ENCODE measurements at regions not wholly inside any gene's neighbourhood (a gene's known extent, or its start where the extent isn't known, plus 50 kb on each side); places are given as distances from the start of the nearest gene placed in this dataset.

DNA sequence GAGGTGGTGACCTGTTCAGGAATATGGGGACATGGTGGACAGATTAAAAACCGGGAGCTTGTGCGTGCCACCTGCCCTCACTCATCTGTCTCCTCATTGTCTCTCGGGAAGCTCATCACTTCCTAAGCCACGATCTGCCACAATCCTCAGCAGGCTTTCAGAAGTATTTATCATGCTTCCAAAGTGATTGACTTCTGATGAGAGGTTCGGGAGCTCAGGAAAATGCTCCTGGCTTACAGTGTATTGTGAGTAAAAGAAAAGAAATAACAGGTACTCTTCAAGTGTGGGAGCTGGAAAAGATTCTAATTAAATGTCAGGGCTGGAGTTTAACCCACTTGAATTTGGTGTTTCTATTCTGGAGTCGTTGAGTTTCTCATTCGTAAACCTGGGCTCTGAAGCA, 91.9 kb upstream of the DRD2 start:
- no peak for TF ChIP-seq RXRB (CRISPR knock-in tag; IDR thresholded peaks at IDR 0.05; ENCODE audit: borderline replicate concordance)
- TF ChIP-seq MYNN (CRISPR knock-in tag; IDR thresholded peaks at IDR 0.05; ENCODE audit: low read depth) = no peak
- TF ChIP-seq, protein P1, sequence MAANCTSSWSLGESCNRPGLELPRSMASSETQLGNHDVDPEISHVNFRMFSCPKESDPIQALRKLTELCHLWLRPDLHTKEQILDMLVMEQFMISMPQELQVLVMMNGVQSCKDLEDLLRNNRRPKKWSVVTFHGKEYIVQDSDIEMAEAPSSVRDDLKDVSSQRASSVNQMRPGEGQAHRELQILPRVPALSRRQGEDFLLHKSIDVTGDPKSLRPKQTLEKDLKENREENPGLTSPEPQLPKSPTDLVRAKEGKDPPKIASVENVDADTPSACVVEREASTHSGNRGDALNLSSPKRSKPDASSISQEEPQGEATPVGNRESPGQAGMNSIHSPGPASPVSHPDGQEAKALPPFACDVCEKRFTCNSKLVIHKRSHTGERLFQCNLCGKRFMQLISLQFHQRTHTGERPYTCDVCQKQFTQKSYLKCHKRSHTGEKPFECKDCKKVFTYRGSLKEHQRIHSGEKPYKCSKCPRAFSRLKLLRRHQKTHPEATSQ (CRISPR knock-in tag; IDR thresholded peaks at IDR 0.05; ENCODE audit: borderline replicate concordance) = no peak
- TF ChIP-seq FIP1L1 (IDR thresholded peaks at IDR 0.05; ENCODE audit: borderline replicate concordance, insufficient read depth, low read depth, low read length) = no peak
- no peak for TF ChIP-seq GPN1 (CRISPR knock-in tag; IDR thresholded peaks at IDR 0.05; ENCODE audit: borderline replicate concordance)
- TF ChIP-seq NR2F6 (IDR thresholded peaks at IDR 0.05) = no peak
- TF ChIP-seq NR2F6 (CRISPR knock-in tag; IDR thresholded peaks at IDR 0.05) = no peak
- no peak for TF ChIP-seq KDM3A (CRISPR knock-in tag; IDR thresholded peaks at IDR 0.05; ENCODE audit: low read depth)
- TF ChIP-seq ZNF546 (CRISPR knock-in tag; conservative IDR thresholded peaks at IDR 0.05) = no peak
- no peak for TF ChIP-seq EP300 (IDR thresholded peaks at IDR 0.05; ENCODE audit: low read depth in 2 of 2, low read length in 2 of 2)
- TF ChIP-seq EP300 (CRISPR knock-in tag; IDR thresholded peaks at IDR 0.05; ENCODE audit: borderline replicate concordance) = no peak
- no peak for TF ChIP-seq ZSCAN25 (CRISPR knock-in tag; IDR thresholded peaks at IDR 0.05)
- no peak for TF ChIP-seq TOPORS (CRISPR knock-in tag; IDR thresholded peaks at IDR 0.05)
- TF ChIP-seq, protein P2, sequence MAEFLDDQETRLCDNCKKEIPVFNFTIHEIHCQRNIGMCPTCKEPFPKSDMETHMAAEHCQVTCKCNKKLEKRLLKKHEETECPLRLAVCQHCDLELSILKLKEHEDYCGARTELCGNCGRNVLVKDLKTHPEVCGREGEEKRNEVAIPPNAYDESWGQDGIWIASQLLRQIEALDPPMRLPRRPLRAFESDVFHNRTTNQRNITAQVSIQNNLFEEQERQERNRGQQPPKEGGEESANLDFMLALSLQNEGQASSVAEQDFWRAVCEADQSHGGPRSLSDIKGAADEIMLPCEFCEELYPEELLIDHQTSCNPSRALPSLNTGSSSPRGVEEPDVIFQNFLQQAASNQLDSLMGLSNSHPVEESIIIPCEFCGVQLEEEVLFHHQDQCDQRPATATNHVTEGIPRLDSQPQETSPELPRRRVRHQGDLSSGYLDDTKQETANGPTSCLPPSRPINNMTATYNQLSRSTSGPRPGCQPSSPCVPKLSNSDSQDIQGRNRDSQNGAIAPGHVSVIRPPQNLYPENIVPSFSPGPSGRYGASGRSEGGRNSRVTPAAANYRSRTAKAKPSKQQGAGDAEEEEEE (CRISPR knock-in tag; IDR thresholded peaks at IDR 0.05; ENCODE audit: borderline replicate concordance) = no peak
- TF ChIP-seq, protein P3, sequence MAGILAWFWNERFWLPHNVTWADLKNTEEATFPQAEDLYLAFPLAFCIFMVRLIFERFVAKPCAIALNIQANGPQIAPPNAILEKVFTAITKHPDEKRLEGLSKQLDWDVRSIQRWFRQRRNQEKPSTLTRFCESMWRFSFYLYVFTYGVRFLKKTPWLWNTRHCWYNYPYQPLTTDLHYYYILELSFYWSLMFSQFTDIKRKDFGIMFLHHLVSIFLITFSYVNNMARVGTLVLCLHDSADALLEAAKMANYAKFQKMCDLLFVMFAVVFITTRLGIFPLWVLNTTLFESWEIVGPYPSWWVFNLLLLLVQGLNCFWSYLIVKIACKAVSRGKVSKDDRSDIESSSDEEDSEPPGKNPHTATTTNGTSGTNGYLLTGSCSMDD (CRISPR knock-in tag; IDR thresholded peaks at IDR 0.05) = no peak
- TF ChIP-seq SRF (IDR thresholded peaks at IDR 0.05; ENCODE audit: low read depth, low read length) = no peak
- TF ChIP-seq ZFP36 (IDR thresholded peaks at IDR 0.05; ENCODE audit: borderline replicate concordance, low read depth, low read length, partially characterized antibody) = no peak
- TF ChIP-seq SP140L (CRISPR knock-in tag; IDR thresholded peaks at IDR 0.05; ENCODE audit: borderline replicate concordance) = no peak
- TF ChIP-seq ZFYVE20 (CRISPR knock-in tag; IDR thresholded peaks at IDR 0.05; ENCODE audit: borderline replicate concordance, low read depth) = no peak
- no peak for TF ChIP-seq ZNF615 (CRISPR knock-in tag; IDR thresholded peaks at IDR 0.05; ENCODE audit: borderline replicate concordance)

More for the DNA sequence above, 91.9 kb upstream of the DRD2 start:
- CTCF ChIA-PET (ENCODE audit: low intra/inter-chr PET ratio, low total read pairs) = no interaction called here
- WGBS (ENCODE audit: low lambda C conversion rate) = 18% methylated on average over 7 of the region's 7 CpGs
- 0 out of 2 replicates have a peak, but pooled peaks cover 7% of the 10 kb centered on the region for H3K4me1 ChIP-seq (ENCODE audit: insufficient read depth, low read length)
- DNase-seq (ENCODE audit: low spot score) (no peak), FAIRE-seq (no peak), ATAC-seq (no peak)
- POLR2A ChIA-PET = no interaction called here
- no peak overlapping the region for H3K9ac ChIP-seq (ENCODE audit: insufficient read depth, low read depth, low read length)
- H2AFZ ChIP-seq (ENCODE audit: low read length) = no peak overlapping the region
- no peaks in the 10 kb centered on the region for H3K79me2 ChIP-seq (ENCODE audit: insufficient read depth, low read length)
- no TSS peak for BruUV-seq (replicated peaks)
- H3K4me3 ChIP-seq (replicated peaks in 1 of 3; ENCODE audit: insufficient read depth in 1 of 3, low read depth in 2 of 3, low read length in 3 of 3) = no peak overlapping the region
- no peaks in the 10 kb centered on the region; a peak in 1 of 5 replicates for H3K27me3 ChIP-seq (ENCODE audit: control insufficient read depth in 1 of 2, insufficient read depth in 2 of 2, low read length in 2 of 2)
- in situ Hi-C loops (cut with HindIII; ENCODE audit: extremely low pct_ligation_motif_present, low pct_unique_long_range_greater_than_20kb) (no loop called here), intact Hi-C loops (cut with micrococcal nuclease; ENCODE audit: unreplicated experiment) (no loop called here)
- H3K27ac ChIP-seq (ENCODE audit: extremely low read length, insufficient read depth, low read length) = no peak overlapping the region
- no peaks in the 10 kb centered on the region for H4K20me1 ChIP-seq (ENCODE audit: insufficient read depth, low read length)
- H3K36me3 ChIP-seq (replicated peaks in 1 of 2; ENCODE audit: control insufficient read depth in 1 of 2, insufficient read depth in 2 of 2, low read length in 2 of 2) = no peaks in the 10 kb centered on the region
- no peaks in the 10 kb centered on the region for H3K9me3 ChIP-seq (ENCODE audit: low read length)
- H3K4me2 ChIP-seq (ENCODE audit: low read depth, low read length) = no peak overlapping the region

All from HepG2 (cell line).